Trophoblast cell (in vitro differentiated cells and primary cell): ENCODE measurements at regions not wholly inside any gene's neighbourhood (a gene's known extent, or its start where the extent isn't known, plus 50 kb on each side); places are given as distances from the start of the nearest gene placed in this dataset.

ENCODE experiments used
- DNase-seq, 2 donors: peaks; one replicate each; pipeline ENCODE4 v3.0.0-alpha.2; 2016
- H2AFZ ChIP-seq: 2 replicates; pipeline ENCODE4 v1.6.1; 2013; ENCODE audit warnings: low read length, moderate library complexity, mild to moderate bottlenecking; ENCODE audit not compliant: insufficient read depth, poor library complexity
- H2AK5ac ChIP-seq: 2 replicates; pipeline ENCODE4 v1.6.1; 2013; ENCODE audit warnings: mild to moderate bottlenecking, low read length
- H2BK120ac ChIP-seq: 2 replicates; pipeline ENCODE4 v1.6.1; 2013; ENCODE audit warnings: low read length, mild to moderate bottlenecking, moderate library complexity; ENCODE audit not compliant: insufficient read depth, poor library complexity
- H2BK12ac ChIP-seq: 2 replicates; pipeline ENCODE4 v1.6.1; 2013; ENCODE audit warnings: mild to moderate bottlenecking, low read length, moderate library complexity
- H2BK5ac ChIP-seq: 2 replicates; pipeline ENCODE4 v1.6.1; 2013; ENCODE audit warnings: low read length, low read depth, moderate library complexity, mild to moderate bottlenecking; ENCODE audit not compliant: poor library complexity
- H3K14ac ChIP-seq: 2 replicates; pipeline ENCODE4 v1.6.1; 2013; ENCODE audit warnings: mild to moderate bottlenecking, low read length
- H3K18ac ChIP-seq: 2 replicates; pipeline ENCODE4 v1.6.1; 2013; ENCODE audit warnings: mild to moderate bottlenecking, low read length
- H3K23ac ChIP-seq: 2 replicates; pipeline ENCODE4 v1.6.1; 2013; ENCODE audit warnings: low read length
- H3K27ac ChIP-seq: 2 replicates; pipeline ENCODE4 v1.5.1; 2013; ENCODE audit warnings: low read depth, mild to moderate bottlenecking, inconsistent platforms, low read length, moderate library complexity
- H3K27me3 ChIP-seq: 2 replicates; pipeline ENCODE4 v1.6.1; 2013; ENCODE audit warnings: inconsistent platforms, mild to moderate bottlenecking, low read length, moderate library complexity; ENCODE audit not compliant: insufficient read depth
- H3K36me3 ChIP-seq, 2 experiments: 1 replicate in 1 of 2; 2 replicates in 1 of 2; pipeline ENCODE4 v1.6.1; 2013; ENCODE audit warnings: low read length in 2 of 2, mild to moderate bottlenecking in 2 of 2, moderate library complexity in 1 of 2; ENCODE audit not compliant: insufficient read depth in 2 of 2, control insufficient read depth in 1 of 2
- H3K4ac ChIP-seq: 2 replicates; pipeline ENCODE4 v1.6.1; 2013; ENCODE audit warnings: low read depth, mild to moderate bottlenecking, low read length, moderate library complexity
- H3K4me1 ChIP-seq, 2 experiments: 1 replicate in 1 of 2; 2 replicates in 1 of 2; pipeline ENCODE4 v1.6.1; 2013; ENCODE audit warnings: low read length in 2 of 2, mild to moderate bottlenecking in 2 of 2, moderate library complexity in 1 of 2; ENCODE audit not compliant: insufficient read depth in 2 of 2, control insufficient read depth in 1 of 2
- H3K4me2 ChIP-seq: 2 replicates; pipeline ENCODE4 v1.6.1; 2013; ENCODE audit warnings: inconsistent platforms, mild to moderate bottlenecking, low read length, moderate library complexity
- H3K4me3 ChIP-seq: 2 replicates; pipeline ENCODE4 v1.5.1; 2013; ENCODE audit warnings: mild to moderate bottlenecking, low read depth, low read length, inconsistent platforms
- H3K79me1 ChIP-seq: one replicate; pipeline ENCODE4 v1.6.1; 2013; ENCODE audit warnings: low read length
- H3K79me2 ChIP-seq: 2 replicates; pipeline ENCODE4 v1.6.1; 2013; ENCODE audit warnings: low read length, mild to moderate bottlenecking; ENCODE audit not compliant: control insufficient read depth, insufficient read depth, poor library complexity
- H3K9ac ChIP-seq: 2 replicates; pipeline ENCODE4 v1.6.1; 2013; ENCODE audit warnings: mild to moderate bottlenecking, low read length
- H3K9me3 ChIP-seq: 2 replicates; pipeline ENCODE4 v1.6.1; 2013; ENCODE audit warnings: low read depth, mild to moderate bottlenecking, control low read depth, inconsistent platforms, low read length; ENCODE audit not compliant: insufficient read depth
- H4K12ac ChIP-seq: 2 replicates; pipeline ENCODE4 v1.6.1; 2013; ENCODE audit warnings: low read depth, mild to moderate bottlenecking, low read length, moderate library complexity
- H4K8ac ChIP-seq: 2 replicates; pipeline ENCODE4 v1.6.1; 2013; ENCODE audit warnings: low read depth, mild to moderate bottlenecking, low read length, moderate library complexity
- H4K91ac ChIP-seq: one replicate; pipeline ENCODE4 v1.6.1; 2013; ENCODE audit warnings: low read depth, mild to moderate bottlenecking, low read length, moderate library complexity
- whole genome bisulfite sequencing: extraction: QIAGEN DNeasy Blood & Tissue Kit; methylation state at CpG from one replicate; pipeline ENCODE4 v1.1.7; 2013; ENCODE audit warnings: missing lambda C conversion rate; ENCODE audit not compliant: insufficient read length, insufficient coverage; ENCODE audit errors: extremely low coverage; 5-methylcytosine and 5-hydroxymethylcytosine counted together

DNA sequence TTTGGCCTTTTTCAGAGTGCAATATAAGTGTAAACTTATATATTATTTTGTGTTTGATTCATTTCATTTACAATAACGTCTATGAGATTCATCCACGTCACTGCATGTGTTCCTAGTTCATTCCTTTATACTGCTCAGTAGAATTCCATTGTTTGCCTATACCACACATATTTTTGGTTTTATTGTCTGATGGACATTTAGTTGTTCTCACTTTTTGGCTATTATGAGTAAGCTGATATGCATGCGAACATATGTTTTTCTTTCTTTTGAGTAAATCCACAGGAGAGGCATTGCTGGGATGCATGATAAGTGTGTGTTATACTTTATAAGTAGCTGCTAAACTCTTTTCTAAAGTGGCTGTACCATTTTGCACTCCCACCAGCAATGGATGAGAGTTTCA is 314.8 kb upstream of the HS6ST1 start:
- no peak overlapping the region for H3K23ac ChIP-seq
- no CpG with 5 or more reads among the region's 3 CpGs for WGBS
- H3K4me2 ChIP-seq: no peak overlapping the region
- H3K79me2 ChIP-seq: no peaks in the 10 kb centered on the region
- no peaks in the 10 kb centered on the region for H3K79me1 ChIP-seq
- no peak overlapping the region for H3K4me3 ChIP-seq
- H4K12ac ChIP-seq: no peak overlapping the region
- H2BK120ac ChIP-seq: no peak overlapping the region
- H3K27me3 ChIP-seq: no peaks in the 10 kb centered on the region
- no peaks in the 10 kb centered on the region for H3K36me3 ChIP-seq
- H3K4me1 ChIP-seq: peaks cover 4% of the 10 kb centered on the region in 2 experiments
- H3K9ac ChIP-seq: no peak overlapping the region
- H2AK5ac ChIP-seq: no peak overlapping the region
- no peak overlapping the region for H3K27ac ChIP-seq
- no peak overlapping the region for H3K4ac ChIP-seq
- no peak overlapping the region for H3K18ac ChIP-seq
- no peak overlapping the region for H4K91ac ChIP-seq
- no peak overlapping the region for H2BK5ac ChIP-seq
- no peak overlapping the region for H2AFZ ChIP-seq
- no peak overlapping the region for H3K14ac ChIP-seq
- DNase-seq: no peak
- no peaks in the 10 kb centered on the region for H3K9me3 ChIP-seq
- H4K8ac ChIP-seq: no peak overlapping the region
- H2BK12ac ChIP-seq: no peak overlapping the region

DNA sequence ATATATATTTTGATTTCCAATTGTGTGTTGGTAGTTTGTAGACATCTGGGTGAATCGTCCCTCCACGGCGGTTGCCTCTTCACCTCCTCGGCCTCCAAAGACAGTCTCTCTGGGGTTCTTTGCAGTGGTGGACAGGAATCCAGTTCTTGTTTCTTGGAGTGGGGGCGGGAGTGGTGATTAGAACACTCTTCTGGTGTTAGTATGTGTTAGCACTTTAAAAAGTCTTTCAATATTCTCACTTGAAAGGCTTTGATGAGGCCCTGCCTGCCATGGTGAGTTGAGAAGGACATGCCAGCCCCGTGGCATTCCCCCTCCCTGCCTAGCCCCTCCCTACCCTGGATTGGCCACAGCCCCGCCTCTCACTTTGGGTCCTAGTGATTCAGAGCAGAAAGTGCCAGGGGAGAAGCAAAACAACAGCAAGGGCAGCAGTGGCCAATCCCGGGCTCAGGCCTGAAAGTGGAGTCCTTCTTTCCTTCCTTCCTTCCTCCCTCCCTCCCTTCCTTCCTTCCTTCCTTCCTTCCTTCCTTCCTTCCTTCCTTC is 316.8 kb upstream of the HS6ST1 start:
- no peak overlapping the region for H3K4me2 ChIP-seq
- no peaks in the 10 kb centered on the region for H3K9me3 ChIP-seq
- H2BK12ac ChIP-seq: no peak overlapping the region
- no peaks in the 10 kb centered on the region for H3K79me2 ChIP-seq
- peaks cover 12 to 13% of the 10 kb centered on the region in 2 experiments for H3K4me1 ChIP-seq
- no peaks in the 10 kb centered on the region for H3K27me3 ChIP-seq
- H4K8ac ChIP-seq: no peak overlapping the region
- H4K12ac ChIP-seq: no peak overlapping the region
- H2BK5ac ChIP-seq: no peak overlapping the region
- no peak overlapping the region for H3K18ac ChIP-seq
- no peaks in the 10 kb centered on the region for H3K36me3 ChIP-seq
- H2AK5ac ChIP-seq: no peak overlapping the region
- H2BK120ac ChIP-seq: no peak overlapping the region
- peaks cover 3% of the 10 kb centered on the region for H3K79me1 ChIP-seq
- no peak overlapping the region for H3K4me3 ChIP-seq
- no peak overlapping the region for H3K4ac ChIP-seq
- H3K9ac ChIP-seq: no peak overlapping the region
- no peak overlapping the region for H3K14ac ChIP-seq
- H2AFZ ChIP-seq: no peak overlapping the region
- H4K91ac ChIP-seq: no peak overlapping the region
- no peak overlapping the region for H3K27ac ChIP-seq
- H3K23ac ChIP-seq: no peak overlapping the region
- WGBS: no CpG with 5 or more reads among the region's 8 CpGs
- DNase-seq: no peak

DNA sequence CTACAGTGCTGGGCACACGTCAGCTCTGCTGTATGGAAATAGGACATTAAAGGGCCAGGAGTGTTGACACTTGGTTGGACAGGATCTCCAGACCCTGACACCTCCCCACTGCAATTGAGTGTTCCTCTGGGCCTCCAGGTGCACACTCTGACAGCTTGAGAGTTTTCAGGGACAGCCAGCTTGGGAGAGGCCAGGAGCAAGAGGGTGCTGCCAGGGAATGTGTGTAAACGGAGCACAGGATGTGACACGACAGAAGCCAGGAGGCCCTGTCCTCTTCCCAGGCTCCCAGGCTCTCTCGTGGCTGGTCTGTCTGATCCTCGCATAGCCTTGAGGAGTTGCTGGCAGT is 318.1 kb upstream of the HS6ST1 start:
- no peaks in the 10 kb centered on the region for H3K9me3 ChIP-seq
- no peak overlapping the region for H3K4me3 ChIP-seq
- no peak overlapping the region for H2BK5ac ChIP-seq
- H3K27me3 ChIP-seq: no peaks in the 10 kb centered on the region
- H3K4me1 ChIP-seq: peaks cover 12 to 13% of the 10 kb centered on the region in 2 experiments
- no peak overlapping the region for H3K14ac ChIP-seq
- peaks cover 3% of the 10 kb centered on the region for H3K79me1 ChIP-seq
- no peaks in the 10 kb centered on the region for H3K36me3 ChIP-seq
- no peak overlapping the region for H4K8ac ChIP-seq
- H3K18ac ChIP-seq: no peak overlapping the region
- no peak overlapping the region for H3K4ac ChIP-seq
- no peak overlapping the region for H3K4me2 ChIP-seq
- H2AFZ ChIP-seq: no peak overlapping the region
- no peak overlapping the region for H4K91ac ChIP-seq
- H3K23ac ChIP-seq: no peak overlapping the region
- no peaks in the 10 kb centered on the region for H3K79me2 ChIP-seq
- no CpG with 5 or more reads among the region's 5 CpGs for WGBS
- no peak overlapping the region for H3K27ac ChIP-seq
- no peak overlapping the region for H2BK120ac ChIP-seq
- no peak for DNase-seq
- H3K9ac ChIP-seq: no peak overlapping the region
- no peak overlapping the region for H2BK12ac ChIP-seq
- no peak overlapping the region for H4K12ac ChIP-seq
- H2AK5ac ChIP-seq: no peak overlapping the region

DNA sequence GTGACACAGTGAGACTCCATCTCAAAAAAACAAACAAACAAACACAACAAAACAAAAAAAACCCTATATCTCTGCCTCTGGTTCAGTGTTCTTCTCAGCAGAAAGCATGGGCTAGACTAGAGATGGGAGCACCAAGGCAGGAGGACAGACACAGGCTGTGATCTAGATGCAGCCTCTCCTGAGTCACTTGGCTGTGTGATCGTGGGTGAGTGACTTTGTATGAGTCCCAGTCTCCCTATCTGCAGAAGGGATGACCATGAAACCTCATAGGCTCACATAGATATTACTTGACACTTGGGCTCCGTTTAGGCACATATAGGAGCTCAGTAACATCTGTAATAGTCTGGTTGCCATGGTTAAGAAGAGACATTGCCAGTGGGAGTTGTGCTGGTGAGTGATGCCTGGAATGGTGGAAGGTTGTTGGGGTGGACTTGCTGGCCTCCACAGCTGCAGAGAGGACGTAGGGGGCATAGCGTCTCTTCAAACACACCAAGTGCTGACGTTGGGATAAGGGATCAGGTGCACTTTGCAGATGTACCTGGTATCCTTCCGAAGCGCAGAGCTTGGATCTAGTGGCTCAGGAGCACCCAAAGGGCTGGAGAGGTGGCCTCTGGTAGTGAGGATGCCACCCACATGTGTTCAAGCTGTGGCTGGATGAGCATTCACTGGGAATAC is 318.9 kb upstream of the HS6ST1 start:
- Histone ChIP-seq H3K23ac (no peak overlapping the region), H4K91ac (no peak overlapping the region), H3K79me1 (peaks cover 3% of the 10 kb centered on the region), H3K4ac (no peak overlapping the region), H2BK120ac (no peak overlapping the region), H3K9ac (no peak overlapping the region), H2BK12ac (no peak overlapping the region), H2BK5ac (no peak overlapping the region), H2AK5ac (no peak overlapping the region), H3K14ac (no peak overlapping the region), H3K18ac (no peak overlapping the region), H3K4me3 (no peak overlapping the region), H3K36me3 (no peaks in the 10 kb centered on the region), H3K79me2 (no peaks in the 10 kb centered on the region), H3K4me2 (no peak overlapping the region), H4K8ac (no peak overlapping the region), H2AFZ (no peak overlapping the region), H3K9me3 (no peaks in the 10 kb centered on the region), H3K27ac (no peak overlapping the region), H3K4me1 (peaks cover 12 to 13% of the 10 kb centered on the region in 2 experiments), H4K12ac (no peak overlapping the region), H3K27me3 (no peaks in the 10 kb centered on the region)
- DNase-seq: no peak
- WGBS: no CpG with 5 or more reads among the region's 7 CpGs
